Osteoblast (primary cell): ENCODE measurements at regions not wholly inside any gene's neighbourhood (a gene's known extent, or its start where the extent isn't known, plus 50 kb on each side); places are given as distances from the start of the nearest gene placed in this dataset.

Experiments used
- DNase-seq: peaks from one replicate; pipeline ENCODE4 v3.0.0; 2011; ENCODE audit warnings: low spot score, mixed read lengths; ENCODE audit not compliant: insufficient read length; ENCODE audit errors: missing footprints
- H2AFZ ChIP-seq: 2 replicates; pipeline ENCODE4 v1.6.0; 2011; ENCODE audit warnings: mild to moderate bottlenecking, low read length
- H3K27ac ChIP-seq: 2 replicates; pipeline ENCODE4 v1.5.1; 2011; ENCODE audit warnings: mild to moderate bottlenecking, low read depth, low read length, moderate library complexity
- H3K27me3 ChIP-seq: 2 replicates; pipeline ENCODE4 v1.6.0; 2012; ENCODE audit warnings: mild to moderate bottlenecking, control low read depth, inconsistent platforms, low read length, moderate library complexity; ENCODE audit not compliant: insufficient read depth
- H3K36me3 ChIP-seq: 2 replicates; pipeline ENCODE4 v1.5.1; 2011; ENCODE audit warnings: mild to moderate bottlenecking, low read length, control low read depth, moderate library complexity; ENCODE audit not compliant: insufficient read depth
- H3K4me1 ChIP-seq: 2 replicates; pipeline ENCODE4 v1.5.1; 2011; ENCODE audit warnings: mild to moderate bottlenecking, low read length, control low read depth, moderate library complexity; ENCODE audit not compliant: insufficient read depth
- H3K4me2 ChIP-seq: 2 replicates; pipeline ENCODE4 v1.6.0; 2011; ENCODE audit warnings: mild to moderate bottlenecking, low read length; ENCODE audit not compliant: insufficient read depth
- H3K4me3 ChIP-seq: fragments of 200-600 bp; sonication (generic); 3 replicates; pipeline ENCODE4 v1.5.1; 2012; ENCODE audit warnings: mild to moderate bottlenecking, low read length, inconsistent platforms; ENCODE audit not compliant: insufficient read depth
- H3K79me2 ChIP-seq: 2 replicates; pipeline ENCODE4 v1.6.0; 2012; ENCODE audit warnings: mild to moderate bottlenecking, low read length, control low read depth, inconsistent platforms; ENCODE audit not compliant: insufficient read depth
- H3K9me3 ChIP-seq: 2 replicates; pipeline ENCODE4 v1.5.1; 2011; ENCODE audit warnings: low read depth, low read length, control low read depth
- H4K20me1 ChIP-seq: 2 replicates; pipeline ENCODE4 v1.6.0; 2012; ENCODE audit warnings: mild to moderate bottlenecking, low read length, control low read depth; ENCODE audit not compliant: insufficient read depth
- TF ChIP-seq, protein P1 (sequence below): IDR thresholded peaks from 2 replicates; pipeline ENCODE4 v1.5.1; 2011; ENCODE audit warnings: mild to moderate bottlenecking, low read depth, low read length, moderate library complexity; ENCODE audit errors: extremely low read depth

DNA sequence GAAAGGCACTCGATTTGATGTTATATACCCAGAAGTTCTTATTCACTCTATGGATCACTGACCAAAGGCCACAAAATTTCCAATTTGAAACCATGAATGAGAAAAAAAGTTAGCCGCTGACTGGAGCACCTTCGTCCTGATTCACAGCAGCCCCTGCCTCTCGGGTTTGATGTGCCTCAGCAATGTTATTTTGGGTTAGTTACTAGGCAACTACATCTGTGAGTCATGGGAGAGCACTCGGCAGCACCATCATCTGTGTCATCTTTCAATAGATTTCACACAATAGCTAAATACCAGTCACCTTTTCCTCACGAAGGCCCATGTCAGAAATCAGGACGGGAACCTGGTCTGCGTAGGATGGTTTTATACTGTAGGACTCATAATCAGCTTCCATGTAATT is 269.2 kb downstream of the ZBBX start:
- H3K27me3 ChIP-seq: no peaks in the 10 kb centered on the region
- DNase-seq: no peak
- TF ChIP-seq, protein P1, sequence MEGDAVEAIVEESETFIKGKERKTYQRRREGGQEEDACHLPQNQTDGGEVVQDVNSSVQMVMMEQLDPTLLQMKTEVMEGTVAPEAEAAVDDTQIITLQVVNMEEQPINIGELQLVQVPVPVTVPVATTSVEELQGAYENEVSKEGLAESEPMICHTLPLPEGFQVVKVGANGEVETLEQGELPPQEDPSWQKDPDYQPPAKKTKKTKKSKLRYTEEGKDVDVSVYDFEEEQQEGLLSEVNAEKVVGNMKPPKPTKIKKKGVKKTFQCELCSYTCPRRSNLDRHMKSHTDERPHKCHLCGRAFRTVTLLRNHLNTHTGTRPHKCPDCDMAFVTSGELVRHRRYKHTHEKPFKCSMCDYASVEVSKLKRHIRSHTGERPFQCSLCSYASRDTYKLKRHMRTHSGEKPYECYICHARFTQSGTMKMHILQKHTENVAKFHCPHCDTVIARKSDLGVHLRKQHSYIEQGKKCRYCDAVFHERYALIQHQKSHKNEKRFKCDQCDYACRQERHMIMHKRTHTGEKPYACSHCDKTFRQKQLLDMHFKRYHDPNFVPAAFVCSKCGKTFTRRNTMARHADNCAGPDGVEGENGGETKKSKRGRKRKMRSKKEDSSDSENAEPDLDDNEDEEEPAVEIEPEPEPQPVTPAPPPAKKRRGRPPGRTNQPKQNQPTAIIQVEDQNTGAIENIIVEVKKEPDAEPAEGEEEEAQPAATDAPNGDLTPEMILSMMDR: no peak
- no peaks in the 10 kb centered on the region for H3K36me3 ChIP-seq
- H3K9me3 ChIP-seq: no peaks in the 10 kb centered on the region
- H4K20me1 ChIP-seq: no peaks in the 10 kb centered on the region
- no peak overlapping the region for H3K4me3 ChIP-seq
- no peak overlapping the region for H3K27ac ChIP-seq
- no peak overlapping the region for H3K4me2 ChIP-seq
- H3K4me1 ChIP-seq: no peaks in the 10 kb centered on the region
- H2AFZ ChIP-seq: no peak overlapping the region
- no peaks in the 10 kb centered on the region for H3K79me2 ChIP-seq

DNA sequence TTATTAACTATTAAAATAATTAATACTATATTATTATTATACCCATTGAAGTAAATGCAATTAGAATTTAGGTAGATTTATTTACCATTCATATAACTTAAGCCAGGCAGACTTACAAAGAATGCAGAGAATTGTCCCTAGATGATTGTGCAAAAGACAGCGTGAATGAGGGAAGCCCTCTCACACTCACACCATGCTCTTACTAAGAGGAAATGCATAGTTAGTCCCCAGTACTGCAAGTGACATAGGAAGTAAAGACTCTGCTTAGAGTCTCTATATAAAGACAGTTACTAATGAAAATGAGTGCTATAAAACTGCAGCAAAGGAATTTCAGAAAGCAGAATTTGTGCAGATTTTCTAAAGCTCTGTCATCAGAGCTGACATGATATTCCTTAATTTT is 270.4 kb downstream of the ZBBX start:
- Histone ChIP-seq H3K27ac (no peak overlapping the region), H3K4me2 (no peak overlapping the region), H3K79me2 (no peaks in the 10 kb centered on the region), H3K4me3 (no peak overlapping the region), H3K4me1 (no peaks in the 10 kb centered on the region), H3K36me3 (no peaks in the 10 kb centered on the region), H4K20me1 (no peaks in the 10 kb centered on the region), H3K9me3 (no peaks in the 10 kb centered on the region), H3K27me3 (no peaks in the 10 kb centered on the region), H2AFZ (no peak overlapping the region)
- TF ChIP-seq, protein P1: no peak
- no peak for DNase-seq

DNA sequence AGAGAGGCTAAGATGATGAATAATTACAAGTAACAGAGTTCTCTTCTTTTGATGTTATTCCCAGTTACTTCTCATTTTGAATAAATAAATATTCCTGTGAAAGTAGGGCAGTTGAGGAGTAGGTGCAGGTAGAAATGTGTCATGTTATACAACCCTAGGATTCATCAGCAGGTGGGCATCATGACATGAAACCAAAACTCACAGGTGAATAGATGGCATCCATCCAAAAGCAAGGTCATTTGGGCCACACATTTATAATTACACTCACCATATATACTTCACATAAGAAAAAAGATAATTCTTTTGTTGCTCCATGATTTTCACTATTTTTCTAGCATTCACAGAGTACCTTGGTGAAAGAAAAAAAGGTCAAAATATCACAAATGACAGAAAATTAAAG is 273.6 kb downstream of the ZBBX start:
- H3K79me2 ChIP-seq: no peaks in the 10 kb centered on the region
- no peak overlapping the region for H2AFZ ChIP-seq
- no peaks in the 10 kb centered on the region for H3K27me3 ChIP-seq
- H3K4me3 ChIP-seq: no peak overlapping the region
- TF ChIP-seq, protein P1: no peak
- peaks cover 3% of the 10 kb centered on the region for H3K9me3 ChIP-seq
- no peaks in the 10 kb centered on the region for H3K4me1 ChIP-seq
- H4K20me1 ChIP-seq: no peaks in the 10 kb centered on the region
- no peak overlapping the region for H3K4me2 ChIP-seq
- no peak overlapping the region for H3K27ac ChIP-seq
- H3K36me3 ChIP-seq: no peaks in the 10 kb centered on the region
- no peak for DNase-seq

DNA sequence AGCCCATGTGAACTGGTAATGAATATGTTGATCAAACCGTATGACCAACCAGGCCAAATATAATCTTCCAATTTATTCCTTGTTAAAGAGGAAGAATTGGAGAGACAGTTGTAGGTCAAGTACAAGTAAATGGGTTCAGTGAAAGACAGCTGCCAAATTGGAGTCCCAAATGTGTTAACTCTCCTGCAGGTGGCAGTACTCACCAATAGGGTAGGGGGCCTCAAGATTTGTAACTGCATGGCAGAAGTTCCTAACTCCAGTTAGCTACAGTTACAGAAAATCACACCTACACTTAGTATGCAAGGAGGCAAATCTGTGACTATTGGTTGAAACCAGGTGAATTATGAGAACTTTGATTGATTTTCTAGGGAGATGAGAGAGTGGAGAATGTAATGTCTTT is 278.0 kb downstream of the ZBBX start:
- no peaks in the 10 kb centered on the region for H4K20me1 ChIP-seq
- H3K36me3 ChIP-seq: no peaks in the 10 kb centered on the region
- no peaks in the 10 kb centered on the region for H3K4me1 ChIP-seq
- H3K4me3 ChIP-seq: no peak overlapping the region
- H3K4me2 ChIP-seq: no peak overlapping the region
- no peak for DNase-seq
- no peaks in the 10 kb centered on the region for H3K79me2 ChIP-seq
- H2AFZ ChIP-seq: no peak overlapping the region
- no peak overlapping the region for H3K27ac ChIP-seq
- TF ChIP-seq, protein P1: no peak
- no peaks in the 10 kb centered on the region for H3K27me3 ChIP-seq
- peaks cover 3% of the 10 kb centered on the region for H3K9me3 ChIP-seq
